Retinal pigment epithelial cell (primary cell): ENCODE measurements at regions not wholly inside any gene's neighbourhood (a gene's known extent, or its start where the extent isn't known, plus 50 kb on each side); places are given as distances from the start of the nearest gene placed in this dataset.

Experiments used
- DNase-seq: peaks from one replicate; pipeline ENCODE4 v3.0.0-alpha.2; 2010; ENCODE audit warnings: low read depth
- H3K4me3 ChIP-seq: 2 replicates; pipeline ENCODE4 v1.5.1; 2011; ENCODE audit warnings: mild to moderate bottlenecking, low read length, control low read depth, moderate library complexity
- TF ChIP-seq, protein P1 (sequence below): conservative IDR thresholded peaks from 2 replicates; pipeline ENCODE4 v1.5.1; 2011; ENCODE audit warnings: low read depth, low read length, control low read depth, inconsistent platforms

DNA sequence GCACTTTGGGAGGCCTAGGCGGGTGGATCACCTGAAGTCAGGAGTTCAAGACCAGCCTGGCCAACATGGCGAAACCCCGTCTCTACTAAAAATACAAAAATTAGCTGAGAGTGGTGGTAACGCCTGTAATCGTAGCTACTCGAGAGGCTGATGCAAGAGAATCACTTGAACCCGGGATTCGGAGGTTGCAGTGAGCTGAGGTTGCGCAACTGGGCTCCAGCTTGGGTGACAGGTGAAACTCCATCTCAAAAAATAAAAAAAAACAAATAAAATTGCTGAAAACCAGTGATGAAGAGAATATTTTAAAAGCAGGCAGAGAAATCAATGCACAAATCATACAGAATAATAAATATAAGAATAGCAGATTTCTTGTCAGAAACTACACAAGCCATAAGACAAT lies 129.3 kb downstream of the SLIT2 start:
- DNase-seq = no peak
- TF ChIP-seq, protein P1, sequence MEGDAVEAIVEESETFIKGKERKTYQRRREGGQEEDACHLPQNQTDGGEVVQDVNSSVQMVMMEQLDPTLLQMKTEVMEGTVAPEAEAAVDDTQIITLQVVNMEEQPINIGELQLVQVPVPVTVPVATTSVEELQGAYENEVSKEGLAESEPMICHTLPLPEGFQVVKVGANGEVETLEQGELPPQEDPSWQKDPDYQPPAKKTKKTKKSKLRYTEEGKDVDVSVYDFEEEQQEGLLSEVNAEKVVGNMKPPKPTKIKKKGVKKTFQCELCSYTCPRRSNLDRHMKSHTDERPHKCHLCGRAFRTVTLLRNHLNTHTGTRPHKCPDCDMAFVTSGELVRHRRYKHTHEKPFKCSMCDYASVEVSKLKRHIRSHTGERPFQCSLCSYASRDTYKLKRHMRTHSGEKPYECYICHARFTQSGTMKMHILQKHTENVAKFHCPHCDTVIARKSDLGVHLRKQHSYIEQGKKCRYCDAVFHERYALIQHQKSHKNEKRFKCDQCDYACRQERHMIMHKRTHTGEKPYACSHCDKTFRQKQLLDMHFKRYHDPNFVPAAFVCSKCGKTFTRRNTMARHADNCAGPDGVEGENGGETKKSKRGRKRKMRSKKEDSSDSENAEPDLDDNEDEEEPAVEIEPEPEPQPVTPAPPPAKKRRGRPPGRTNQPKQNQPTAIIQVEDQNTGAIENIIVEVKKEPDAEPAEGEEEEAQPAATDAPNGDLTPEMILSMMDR = no peak
- no peak overlapping the region for H3K4me3 ChIP-seq

DNA sequence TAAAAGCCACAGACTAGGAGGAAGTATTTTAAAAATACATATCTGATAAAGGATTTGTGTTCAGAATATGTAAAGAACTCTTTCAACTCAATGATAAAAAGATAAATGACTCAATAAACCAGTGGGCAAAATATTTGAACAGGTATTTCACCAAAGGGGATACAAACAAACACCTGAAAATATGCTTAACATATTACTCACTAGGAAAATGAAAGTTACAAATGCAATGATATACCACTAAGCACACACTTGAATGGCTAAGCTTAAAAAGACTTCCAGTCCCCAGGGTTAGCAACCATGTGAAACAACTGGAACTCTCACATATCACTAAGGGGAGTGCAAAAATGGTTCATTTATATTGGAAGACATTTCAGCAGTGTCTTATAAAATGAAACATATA lies 131.6 kb downstream of the SLIT2 start:
- TF ChIP-seq, protein P1 = no peak
- no peak overlapping the region for H3K4me3 ChIP-seq
- no peak for DNase-seq

DNA sequence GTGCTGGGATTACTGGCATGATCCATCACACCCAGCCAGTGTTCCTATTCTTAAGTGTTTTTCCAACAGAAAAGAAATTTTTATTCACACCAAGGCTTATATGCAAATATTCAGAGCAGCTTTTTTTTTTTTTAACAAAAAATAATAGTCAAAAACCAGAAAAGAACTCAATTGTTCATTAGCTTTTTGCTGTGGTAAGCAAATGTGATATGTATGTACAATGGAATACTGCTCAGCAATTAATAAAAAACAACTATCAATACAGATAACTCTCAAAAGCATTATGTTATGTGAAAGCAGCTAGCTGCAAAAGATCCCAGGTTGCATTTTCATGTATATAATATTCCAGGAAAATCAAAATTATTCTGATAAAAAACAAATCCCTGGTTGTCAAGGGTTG lies 132.3 kb downstream of the SLIT2 start:
- no peak for DNase-seq
- TF ChIP-seq, protein P1 = no peak
- no peak overlapping the region for H3K4me3 ChIP-seq

DNA sequence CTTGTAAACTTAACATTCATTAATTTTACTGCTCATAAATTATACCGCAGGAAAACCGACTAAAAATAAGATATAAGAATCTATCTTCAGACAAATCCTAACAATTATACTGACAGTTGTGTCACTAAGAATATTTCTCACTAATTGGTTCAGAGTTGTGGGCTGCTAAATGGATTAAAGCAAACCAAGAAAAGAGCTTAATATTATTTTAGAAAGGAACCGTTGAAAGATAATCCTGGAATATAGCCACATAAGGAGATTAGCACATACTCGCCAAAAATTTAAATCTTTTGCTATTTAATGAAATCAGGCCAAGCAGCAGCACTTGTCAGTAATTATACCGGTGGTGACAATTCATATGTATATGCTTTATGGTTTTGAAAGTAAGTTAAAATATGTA lies 132.8 kb downstream of the SLIT2 start:
- no peak overlapping the region for H3K4me3 ChIP-seq
- TF ChIP-seq, protein P1 = no peak
- peak; percentile 81 for DNase-seq

DNA sequence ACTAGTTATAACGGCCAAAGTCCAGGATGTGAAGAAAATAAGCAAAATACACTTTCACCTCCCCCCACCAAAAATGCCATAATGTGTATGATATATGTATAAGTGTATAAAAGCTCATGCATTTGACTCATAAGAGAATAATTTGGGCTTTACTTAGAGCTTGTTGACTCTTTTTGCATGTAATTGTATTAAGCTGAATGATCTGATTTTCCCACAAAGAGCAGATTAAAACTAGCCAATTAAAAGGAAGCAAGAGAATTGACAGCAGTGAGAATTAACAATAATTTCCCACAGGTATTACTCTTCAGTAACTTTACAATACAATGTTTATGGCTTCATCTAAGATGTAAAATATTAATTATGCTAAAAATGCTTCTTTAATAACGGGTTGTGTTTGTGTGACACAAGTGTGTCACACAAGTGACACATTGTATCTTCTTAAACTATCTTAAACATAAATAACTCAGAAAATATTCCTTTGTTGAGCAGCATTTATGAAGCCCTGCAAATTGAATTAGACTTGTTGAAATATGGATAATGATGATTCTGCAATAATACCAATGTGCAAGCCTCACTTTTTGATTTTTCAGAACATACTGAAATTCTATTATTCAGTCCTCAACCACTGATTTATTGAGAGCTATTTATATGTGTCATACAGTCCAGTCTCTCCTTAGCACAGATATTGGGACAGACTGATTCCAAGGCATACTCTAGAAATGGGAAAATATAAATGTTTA lies 134.5 kb downstream of the SLIT2 start:
- DNase-seq = peak; percentile 55
- no peak overlapping the region for H3K4me3 ChIP-seq
- TF ChIP-seq, protein P1 = no peak

DNA sequence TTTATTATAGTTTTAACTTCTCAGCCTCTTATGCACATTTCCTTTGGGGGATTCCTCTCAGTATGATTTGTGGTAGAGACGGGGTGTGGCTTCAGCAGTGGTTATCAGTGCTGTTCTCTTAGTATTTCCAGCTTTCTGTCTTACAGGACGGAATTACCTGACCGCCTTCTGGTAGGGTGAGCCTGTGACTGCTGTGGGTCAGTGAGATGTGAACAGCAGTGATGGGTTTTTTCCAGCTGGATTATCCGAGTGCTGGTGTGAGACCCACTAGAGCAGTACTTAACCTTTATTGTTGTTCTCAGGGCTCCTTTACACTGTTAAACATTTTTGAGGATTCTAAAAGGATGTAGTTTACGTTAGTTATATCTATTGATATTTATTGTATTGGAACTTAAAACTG lies 135.2 kb downstream of the SLIT2 start:
- H3K4me3 ChIP-seq = no peak overlapping the region
- no peak for DNase-seq
- TF ChIP-seq, protein P1 = no peak

DNA sequence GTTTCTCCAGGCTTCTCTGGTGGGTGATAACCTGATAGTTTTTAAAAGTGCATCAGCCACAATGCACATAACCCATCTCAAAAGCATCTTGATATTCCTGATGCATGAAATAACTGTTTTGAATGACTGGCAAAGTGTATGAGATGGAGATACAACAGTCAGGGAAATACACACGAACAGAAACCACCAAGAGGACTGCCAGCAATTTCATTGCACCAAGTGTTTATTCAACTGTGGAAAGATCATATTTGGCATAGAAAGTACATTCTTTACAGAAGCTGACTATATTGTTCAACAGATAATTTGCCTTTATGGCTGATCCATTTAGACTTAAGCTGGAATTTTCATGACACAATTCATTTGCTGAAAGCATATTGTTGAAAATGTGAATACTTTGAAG lies 139.5 kb downstream of the SLIT2 start:
- no peak for DNase-seq
- TF ChIP-seq, protein P1 = no peak
- H3K4me3 ChIP-seq = no peak overlapping the region
